Effector memory CD8-positive, alpha-beta T cell (primary cell): ENCODE measurements at regions not wholly inside any gene's neighbourhood (a gene's known extent, or its start where the extent isn't known, plus 50 kb on each side); places are given as distances from the start of the nearest gene placed in this dataset.
A peak's percentile ranks its signal among the peaks of the same experiment; 100 is the strongest.

Source experiments
- ATAC-seq: fragments of 150-1000 bp; cut with Tn5 transposase; replicated peaks from 2 replicates; pipeline ENCODE4 v1.10.0; 2021; ENCODE audit warnings: mild to moderate bottlenecking, moderate library complexity
- DNase-seq, 3 experiments: peaks; one replicate each; pipeline ENCODE4 v3.0.0; 2021
- H3K27ac Mint-ChIP-seq, 2 donors: one replicate each; pipeline ENCODE4 v1.8.0; 2022; ENCODE audit warnings: mild to moderate bottlenecking in 2 of 2, mixed read lengths in 2 of 2, moderate library complexity in 2 of 2
- H3K27me3 Mint-ChIP-seq, 2 donors: one replicate each; pipeline ENCODE4 v1.8.0; 2022; ENCODE audit warnings: mixed read lengths in 2 of 2
- H3K36me3 Mint-ChIP-seq: one replicate; pipeline ENCODE4 v1.8.0; 2022; ENCODE audit warnings: mild to moderate bottlenecking, moderate library complexity, mixed read lengths; ENCODE audit not compliant: insufficient read depth
- H3K4me1 Mint-ChIP-seq, 2 donors: one replicate each; pipeline ENCODE4 v1.8.0; 2022; ENCODE audit warnings: low read depth in 2 of 2, mixed read lengths in 2 of 2
- H3K4me3 Mint-ChIP-seq, 2 donors: one replicate each; pipeline ENCODE4 v1.8.0; 2022; ENCODE audit warnings: mild to moderate bottlenecking in 2 of 2, mixed read lengths in 2 of 2, moderate library complexity in 2 of 2
- H3K9me3 Mint-ChIP-seq, 2 donors: one replicate each; pipeline ENCODE4 v1.8.0; 2022; ENCODE audit warnings: mixed read lengths in 2 of 2

DNA sequence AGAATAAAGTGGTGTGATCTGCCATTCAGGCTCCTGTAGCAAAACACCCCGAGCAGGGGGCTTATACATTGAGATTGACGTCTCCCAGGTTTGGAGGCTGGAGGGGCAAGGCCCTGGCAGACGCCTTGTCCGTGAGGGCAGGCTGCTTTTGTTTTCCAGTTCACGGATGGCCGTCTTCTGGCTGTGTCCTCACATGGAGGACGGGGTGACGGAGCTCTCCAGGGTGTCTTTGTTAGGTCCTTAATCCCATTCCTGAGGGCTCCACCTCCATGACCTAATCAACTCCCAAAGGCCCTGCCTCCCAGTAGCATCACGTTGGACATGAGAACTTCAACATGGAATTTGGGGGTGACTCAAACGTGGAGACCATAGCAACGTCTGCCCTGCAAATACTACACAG lies 147.7 kb downstream of the KIF26A start:
- ATAC-seq (no peak), DNase-seq (no peak)
- no peak overlapping the region for H3K27ac Mint-ChIP-seq
- H3K36me3 Mint-ChIP-seq, result peaks cover 3% of the 10 kb centered on the region
- H3K4me3 Mint-ChIP-seq, result no peak overlapping the region
- H3K4me1 Mint-ChIP-seq, result no peaks in the 10 kb centered on the region
- peaks cover 0 to 13% of the 10 kb centered on the region in 2 donors for H3K9me3 Mint-ChIP-seq
- H3K27me3 Mint-ChIP-seq, result peaks cover 7 to 21% of the 10 kb centered on the region in 2 donors

DNA sequence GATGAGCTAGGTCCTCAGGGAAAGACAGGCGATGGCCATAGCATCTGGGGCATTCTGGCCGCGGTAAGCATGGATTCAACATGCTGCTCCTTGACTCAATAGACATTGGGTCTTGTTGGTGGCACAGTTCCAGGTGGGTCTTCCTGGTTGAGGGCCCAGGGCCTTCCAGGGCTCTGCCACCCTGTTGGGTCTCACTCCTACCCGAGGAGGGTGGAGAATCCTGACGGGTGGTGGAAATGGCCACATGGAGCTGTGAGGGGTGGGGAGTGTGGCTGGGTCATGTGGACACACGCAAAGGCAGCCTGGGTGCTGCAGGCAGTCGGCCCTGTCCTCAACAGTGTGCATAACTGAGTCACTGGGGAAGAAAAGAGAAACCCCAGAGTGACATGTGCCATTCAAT lies 148.1 kb downstream of the KIF26A start:
- ATAC-seq (no peak), DNase-seq (no peak)
- Mint-ChIP-seq H3K4me1 (no peaks in the 10 kb centered on the region), H3K36me3 (peaks cover 3% of the 10 kb centered on the region), H3K27me3 (peaks cover 7 to 17% of the 10 kb centered on the region in 2 donors), H3K9me3 (peaks cover 0 to 13% of the 10 kb centered on the region in 2 donors), H3K4me3 (no peak overlapping the region), H3K27ac (no peak overlapping the region)

DNA sequence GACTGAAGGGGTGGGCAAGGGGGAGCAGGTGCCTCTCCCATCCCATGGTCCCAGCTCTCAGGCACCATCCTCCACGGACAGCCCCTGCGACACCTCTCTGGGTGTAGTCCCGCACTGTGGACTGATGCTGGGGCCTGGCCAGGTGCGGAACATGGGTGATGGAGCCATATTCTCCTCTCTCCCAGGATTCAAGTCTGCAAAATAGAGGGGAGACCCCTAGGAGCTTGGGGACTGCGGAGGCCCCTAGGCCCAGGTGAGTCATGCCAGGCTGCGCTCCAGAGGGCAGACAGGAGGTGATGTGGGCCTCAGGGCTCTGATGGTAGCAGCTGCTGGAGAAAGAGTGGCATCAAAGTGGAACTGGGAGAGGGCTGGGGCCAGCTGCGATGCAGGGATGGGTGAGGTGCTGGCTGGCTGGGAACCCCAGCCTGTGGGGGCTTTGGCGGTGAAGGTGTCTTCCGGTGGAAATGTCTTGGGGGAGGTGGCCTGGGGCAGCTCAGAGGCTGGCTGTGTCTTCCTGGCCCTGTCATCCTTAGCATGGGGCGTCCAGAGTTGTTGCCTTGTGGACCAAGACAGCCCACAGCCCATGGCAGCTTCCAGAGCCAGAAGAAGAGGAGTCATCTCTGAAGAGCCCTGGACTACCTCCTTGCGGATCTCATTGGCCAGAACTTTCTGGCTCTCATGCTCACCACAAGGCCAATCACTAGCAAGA lies 149.1 kb downstream of the KIF26A start:
- no peak for ATAC-seq
- H3K4me3 Mint-ChIP-seq, result no peak overlapping the region
- peaks cover 0 to 13% of the 10 kb centered on the region in 2 donors for H3K9me3 Mint-ChIP-seq
- H3K4me1 Mint-ChIP-seq, result no peaks in the 10 kb centered on the region
- H3K27me3 Mint-ChIP-seq, result peaks cover 6 to 7% of the 10 kb centered on the region in 2 donors
- no peak for DNase-seq
- no peak overlapping the region for H3K27ac Mint-ChIP-seq
- H3K36me3 Mint-ChIP-seq, result no peaks in the 10 kb centered on the region

DNA sequence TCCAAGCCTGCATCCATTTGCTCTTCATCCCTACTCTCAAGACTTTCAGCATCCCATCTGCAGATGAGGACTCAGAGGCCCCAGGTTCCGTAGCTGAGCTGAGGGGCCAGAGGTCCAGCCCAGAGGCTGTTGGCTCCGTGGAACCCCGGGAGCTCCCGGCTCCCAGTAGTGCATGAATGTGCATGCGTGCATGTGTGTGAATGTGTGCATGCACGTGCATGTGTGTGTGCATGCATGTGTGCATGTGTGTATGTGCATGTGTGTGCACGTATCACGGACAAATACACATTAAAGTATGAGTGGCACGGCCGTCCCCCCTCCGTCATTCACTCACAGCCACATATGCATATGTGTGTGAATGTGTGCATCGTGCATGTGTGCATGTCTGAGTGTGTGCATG lies 149.9 kb downstream of the KIF26A start:
- H3K27me3 Mint-ChIP-seq, result peaks cover 0 to 3% of the 10 kb centered on the region in 2 donors

DNA sequence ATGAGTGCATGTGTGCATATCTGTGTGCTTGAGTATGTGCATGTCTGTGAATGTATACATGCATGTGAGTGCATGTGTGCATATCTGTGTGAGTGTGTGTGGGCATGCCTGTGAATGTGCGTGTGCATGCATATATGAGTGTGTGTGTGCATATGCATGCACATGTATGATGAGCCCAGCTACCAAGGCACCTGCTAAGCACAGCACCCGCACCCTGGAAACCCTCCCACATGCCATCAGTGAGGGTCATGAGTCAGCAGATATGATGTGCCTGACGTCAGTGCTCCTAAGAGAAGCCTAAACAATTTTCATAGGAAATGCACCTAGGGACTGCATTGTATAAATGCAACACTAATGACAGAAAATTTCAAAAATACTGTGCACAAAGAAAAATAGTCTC lies 151.1 kb downstream of the KIF26A start:
- Mint-ChIP-seq H3K36me3 (no peaks in the 10 kb centered on the region), H3K27me3 (peaks cover 5 to 15% of the 10 kb centered on the region in 2 donors), H3K4me1 (no peaks in the 10 kb centered on the region), H3K9me3 (peaks cover 0 to 13% of the 10 kb centered on the region in 2 donors), H3K4me3 (no peak overlapping the region), H3K27ac (no peak overlapping the region)
- no peak for DNase-seq
- ATAC-seq, result no peak

More for the DNA sequence above, 149.9 kb downstream of the KIF26A start:
- Mint-ChIP-seq H3K4me1 (no peaks in the 10 kb centered on the region), H3K4me3 (no peak overlapping the region), H3K27ac (no peak overlapping the region), H3K9me3 (peaks cover 0 to 13% of the 10 kb centered on the region in 2 donors), H3K36me3 (no peaks in the 10 kb centered on the region)
- DNase-seq (no peak), ATAC-seq (no peak)

DNA sequence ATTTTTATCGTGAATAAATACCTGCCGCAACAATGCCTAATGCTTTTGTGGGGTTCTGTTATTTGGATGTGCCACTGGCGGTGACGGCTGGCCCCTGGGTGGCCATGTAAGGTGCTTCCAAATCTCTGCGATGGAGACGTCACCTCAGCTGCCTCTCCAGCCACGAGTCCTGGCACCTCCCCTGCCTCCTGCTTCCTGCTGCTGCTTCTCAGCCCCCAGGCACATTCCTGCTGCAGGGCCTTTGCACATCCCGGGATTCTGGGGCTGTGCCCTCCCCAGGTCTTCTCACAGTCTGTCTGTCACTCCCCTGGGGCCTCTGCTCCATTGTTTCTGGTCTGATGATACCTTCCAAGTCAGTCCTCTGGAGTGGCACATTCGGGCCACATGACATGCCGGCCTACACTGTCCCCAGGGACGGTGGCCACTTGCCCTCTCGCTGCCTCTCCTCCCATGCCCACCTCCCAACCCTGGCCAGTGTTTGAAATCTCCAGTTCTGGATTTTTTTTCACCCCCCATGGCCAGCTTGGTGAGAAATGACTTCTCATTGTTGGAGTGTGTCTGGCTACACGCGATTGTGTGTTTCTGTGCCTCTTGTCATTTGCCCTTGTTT lies 151.8 kb downstream of the KIF26A start:
- no peaks in the 10 kb centered on the region for H3K36me3 Mint-ChIP-seq
- no peaks in the 10 kb centered on the region for H3K4me1 Mint-ChIP-seq
- no peak for ATAC-seq
- H3K9me3 Mint-ChIP-seq, result peaks cover 0 to 13% of the 10 kb centered on the region in 2 donors
- H3K4me3 Mint-ChIP-seq, result no peak overlapping the region
- H3K27ac Mint-ChIP-seq, result no peak overlapping the region
- peaks cover 5 to 22% of the 10 kb centered on the region in 2 donors for H3K27me3 Mint-ChIP-seq
- DNase-seq, result no peak

DNA sequence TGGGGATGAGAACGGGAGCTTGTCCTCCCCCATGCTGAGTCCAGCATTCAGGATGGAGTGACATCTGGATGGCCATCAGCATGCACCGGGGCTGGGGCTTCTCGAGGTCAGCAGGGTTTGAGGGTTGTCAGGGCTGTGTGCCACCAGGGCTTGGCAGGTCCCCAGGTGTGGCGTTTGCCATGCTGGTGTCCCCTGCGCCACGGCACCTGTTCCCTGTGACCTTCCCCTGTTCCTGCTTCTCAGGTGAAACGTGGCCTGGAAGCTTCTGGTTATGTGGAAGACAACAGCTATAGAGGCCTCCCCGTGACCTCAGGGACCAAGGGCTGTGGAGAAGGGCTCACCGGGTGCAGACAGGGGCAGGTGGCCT lies 152.4 kb downstream of the KIF26A start:
- Mint-ChIP-seq H3K4me3 (no peak overlapping the region), H3K9me3 (peaks cover 0 to 13% of the 10 kb centered on the region in 2 donors), H3K4me1 (no peaks in the 10 kb centered on the region), H3K27ac (no peak overlapping the region), H3K36me3 (no peaks in the 10 kb centered on the region), H3K27me3 (peaks cover 5 to 27% of the 10 kb centered on the region in 2 donors)
- no peak for DNase-seq
- no peak for ATAC-seq

DNA sequence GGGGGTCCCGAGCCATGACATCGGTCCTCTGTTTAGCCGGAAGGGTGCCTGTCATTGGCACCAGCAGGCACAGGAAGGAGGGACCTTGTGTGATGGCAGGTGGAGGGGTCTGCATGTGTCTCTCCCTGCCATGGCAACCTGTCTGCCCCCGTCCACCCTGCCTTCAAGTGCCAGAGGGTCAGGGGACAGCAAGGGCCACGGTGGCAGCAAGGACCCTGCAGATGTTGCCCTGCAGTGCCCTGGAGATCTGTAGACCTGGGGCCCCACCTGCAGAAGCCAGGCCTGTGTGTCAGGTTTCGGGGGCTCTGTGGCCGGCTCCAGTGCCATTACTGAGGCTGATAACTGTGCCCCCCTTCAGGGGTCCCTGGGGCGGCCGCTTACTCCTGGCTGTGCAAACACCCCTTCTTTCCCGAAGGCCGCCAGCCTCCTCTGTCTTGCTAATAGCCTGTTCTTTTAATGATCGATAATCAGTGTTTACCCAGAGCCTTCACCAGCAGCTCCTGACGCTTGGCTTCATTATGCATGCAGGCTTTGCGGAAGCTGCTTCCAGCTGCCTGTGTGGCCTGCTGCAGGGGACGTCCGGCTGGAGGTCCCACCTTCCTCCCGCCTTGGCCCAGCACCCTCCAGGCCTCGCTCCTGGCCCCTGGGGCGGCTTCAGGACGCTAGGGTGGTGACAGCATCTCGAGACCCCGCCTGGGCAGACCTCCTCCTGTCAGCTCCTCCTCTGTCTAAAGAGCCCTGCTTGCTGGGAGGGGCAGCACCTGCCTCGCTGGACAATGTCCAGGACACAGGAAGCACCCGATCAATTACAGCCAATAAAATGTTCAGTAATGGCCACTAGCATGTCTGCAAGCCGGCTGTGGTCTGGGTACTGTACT lies 153.0 kb downstream of the KIF26A start:
- Mint-ChIP-seq H3K27ac (no peak overlapping the region), H3K9me3 (peaks cover 0 to 13% of the 10 kb centered on the region in 2 donors), H3K4me1 (no peaks in the 10 kb centered on the region), H3K4me3 (no peak overlapping the region), H3K27me3 (peaks cover 5 to 34% of the 10 kb centered on the region in 2 donors), H3K36me3 (no peaks in the 10 kb centered on the region)
- DNase-seq (no peak), ATAC-seq (no peak)

DNA sequence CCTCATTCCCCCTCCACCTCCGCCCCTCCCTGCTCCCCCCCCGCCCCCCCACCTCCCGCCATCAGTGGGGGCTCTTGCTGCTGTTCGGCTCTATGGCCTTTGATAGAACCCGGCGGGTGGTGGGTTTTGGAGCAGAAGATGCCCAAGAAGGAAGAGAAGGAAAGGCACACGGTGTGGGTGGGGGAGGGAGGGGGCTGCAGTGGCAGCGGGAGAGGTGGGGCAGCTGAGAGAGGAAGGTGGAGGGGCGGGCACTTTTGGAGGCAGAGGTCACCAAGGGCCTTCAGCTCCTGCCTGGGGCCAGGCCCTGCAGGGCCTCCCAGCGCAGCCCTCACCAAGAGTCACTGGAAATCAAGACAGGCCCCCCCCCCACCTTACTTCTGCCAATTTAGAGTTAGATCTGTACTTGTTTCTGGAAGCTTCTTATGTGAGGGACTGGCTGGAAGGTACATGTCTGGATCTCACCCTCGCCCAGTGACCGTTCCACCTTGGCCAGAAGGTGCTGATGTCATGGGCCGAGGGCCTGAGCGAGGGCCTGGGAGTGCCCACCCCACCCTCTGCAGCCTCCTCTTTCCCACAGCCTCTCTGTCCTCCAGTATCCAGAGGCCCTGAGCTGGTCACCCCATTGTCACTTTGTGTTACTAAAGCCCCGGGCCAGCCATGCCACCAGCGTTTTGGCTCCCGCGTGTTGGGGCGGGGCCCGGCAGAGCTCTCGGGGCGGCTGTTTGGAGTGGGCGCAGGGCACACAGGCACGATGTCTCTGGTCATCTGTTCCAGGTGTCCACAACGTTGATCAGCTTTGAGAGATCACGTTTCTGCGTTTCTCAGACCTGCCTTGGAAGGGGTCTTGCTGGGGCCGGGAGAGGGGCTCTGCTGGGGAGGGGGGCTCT lies 153.9 kb downstream of the KIF26A start:
- H3K27me3 Mint-ChIP-seq, result peaks cover 5 to 36% of the 10 kb centered on the region in 2 donors
- H3K4me3 Mint-ChIP-seq, result no peak overlapping the region
- H3K4me1 Mint-ChIP-seq, result no peaks in the 10 kb centered on the region
- ATAC-seq (no peak), DNase-seq (no peak)
- peaks cover 0 to 13% of the 10 kb centered on the region in 2 donors for H3K9me3 Mint-ChIP-seq
- H3K27ac Mint-ChIP-seq, result no peak overlapping the region
- peaks cover 2% of the 10 kb centered on the region for H3K36me3 Mint-ChIP-seq

DNA sequence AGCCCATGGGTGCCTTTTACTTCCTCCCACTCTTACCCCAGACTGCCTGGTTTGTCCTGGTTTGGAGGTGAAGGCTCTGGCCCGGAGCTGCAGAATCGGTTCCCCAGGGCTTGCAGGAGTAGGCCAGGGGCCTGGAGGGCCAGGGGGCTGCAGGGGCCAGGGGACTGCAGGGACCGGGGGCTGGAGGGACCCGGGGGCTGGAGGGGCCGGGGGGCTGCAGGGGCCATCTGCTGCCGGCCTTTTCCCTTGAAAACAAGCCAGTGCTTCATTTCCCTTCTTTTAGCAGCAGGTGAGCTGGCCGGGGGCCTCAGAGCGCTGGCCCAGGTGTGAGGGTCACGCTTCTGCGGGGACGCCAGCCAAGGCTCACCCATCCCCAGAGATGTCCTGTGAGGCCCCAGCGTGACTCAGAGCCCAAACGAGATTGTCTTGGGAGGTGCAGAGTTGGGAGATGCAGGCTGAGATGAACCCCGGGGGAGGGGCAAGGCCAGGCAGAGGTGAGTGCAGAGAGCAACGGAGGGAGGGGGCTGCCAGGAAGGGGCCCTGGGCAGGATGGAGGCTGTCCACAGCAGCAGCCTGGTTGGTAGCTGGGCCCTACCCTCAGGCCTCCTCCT lies 154.9 kb downstream of the KIF26A start:
- no peak overlapping the region for H3K4me3 Mint-ChIP-seq
- no peak for DNase-seq
- H3K27me3 Mint-ChIP-seq, result peaks cover 5 to 36% of the 10 kb centered on the region in 2 donors
- peaks cover 2% of the 10 kb centered on the region for H3K36me3 Mint-ChIP-seq
- ATAC-seq, result no peak
- H3K9me3 Mint-ChIP-seq, result peaks cover 0 to 11% of the 10 kb centered on the region in 2 donors
- no peaks in the 10 kb centered on the region for H3K4me1 Mint-ChIP-seq
- no peak overlapping the region for H3K27ac Mint-ChIP-seq

DNA sequence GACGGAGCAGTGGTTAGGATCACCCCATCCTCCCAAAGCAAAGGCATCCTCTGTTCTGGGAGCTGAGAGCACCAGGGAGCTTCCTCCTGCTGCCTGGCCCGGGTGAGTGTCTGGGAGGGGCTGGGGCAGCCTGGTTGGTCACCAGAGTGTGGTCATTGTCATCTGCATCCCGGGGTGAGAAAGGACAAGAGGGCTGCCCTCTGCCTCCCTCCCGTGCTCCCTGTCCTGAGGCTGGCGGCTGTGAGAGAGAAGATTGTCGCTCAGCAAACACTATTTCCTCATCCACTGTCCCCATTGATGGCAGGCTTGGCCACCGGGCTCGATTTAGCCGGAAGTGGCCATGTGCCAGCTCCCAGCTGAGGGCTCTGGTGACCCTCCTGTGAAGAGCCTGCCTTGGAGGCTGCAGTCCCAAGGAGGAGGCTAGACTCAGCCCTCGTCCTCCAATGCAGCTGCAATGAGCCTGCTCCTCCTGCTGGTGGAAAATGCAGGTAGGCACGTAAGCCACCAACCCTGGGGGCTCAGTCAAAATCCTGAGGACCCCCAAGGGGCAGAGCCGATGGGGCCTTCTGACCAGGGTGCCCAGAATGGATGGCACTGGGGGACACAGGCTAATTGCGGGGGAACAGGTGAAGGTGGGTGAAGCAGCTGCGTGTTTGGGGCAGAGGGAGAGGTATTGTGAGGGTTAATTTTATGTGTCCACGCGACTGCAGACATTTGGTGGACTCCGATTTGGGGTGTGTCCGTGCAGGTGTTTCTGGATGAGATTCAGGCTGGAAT lies 155.7 kb downstream of the KIF26A start:
- no peak for DNase-seq
- Mint-ChIP-seq H3K9me3 (peaks cover 0 to 4% of the 10 kb centered on the region in 2 donors), H3K4me1 (no peaks in the 10 kb centered on the region), H3K27me3 (peaks cover 5 to 36% of the 10 kb centered on the region in 2 donors), H3K4me3 (no peak overlapping the region), H3K27ac (peak overlapping the region in 1 of 2 donors; percentile 67), H3K36me3 (peaks cover 2% of the 10 kb centered on the region)
- no peak for ATAC-seq

DNA sequence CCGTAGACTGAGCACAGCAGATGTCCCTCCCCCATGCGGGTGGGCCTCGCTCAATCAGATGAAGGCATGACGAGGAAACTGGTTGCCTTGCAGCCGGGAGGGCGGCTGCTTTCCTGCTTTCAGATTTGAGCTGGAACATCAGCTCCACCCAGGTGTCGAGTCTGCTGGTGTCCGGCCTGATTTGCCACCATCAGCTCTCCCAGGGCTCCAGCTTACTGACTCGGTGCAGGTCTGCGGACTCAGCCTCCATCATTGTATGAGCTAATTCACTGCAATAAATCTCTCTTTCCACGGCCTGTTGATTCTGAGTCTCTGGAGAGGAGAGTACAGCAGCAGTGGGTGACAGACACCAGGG lies 156.2 kb downstream of the KIF26A start:
- Mint-ChIP-seq H3K27ac (peak overlapping the region in 1 of 2 donors; percentile 67), H3K9me3 (no peaks in the 10 kb centered on the region), H3K36me3 (peaks cover 2% of the 10 kb centered on the region), H3K4me3 (no peak overlapping the region), H3K4me1 (no peaks in the 10 kb centered on the region), H3K27me3 (peaks cover 5 to 36% of the 10 kb centered on the region in 2 donors)
- no peak for DNase-seq
- ATAC-seq, result no peak
